ENCODE measurements at regions not wholly inside any gene's neighbourhood (a gene's known extent, or its start where the extent isn't known, plus 50 kb on each side); places are given as distances from the start of the nearest gene placed in this dataset.
"Not testable (repeated sequence)": the region's sequence is repeated elsewhere in the genome, so short reads cannot be mapped to it uniquely, and the experiment has no call there.

- H3K27ac ChIP-seq (ENCODE audit: insufficient read depth in 1 of 2, low read depth in 1 of 2, low read length in 2 of 2, poor library complexity in 1 of 2, severe bottlenecking in 2 of 2): no peak overlapping the region
- POLR2A ChIA-PET: no interaction called here
- H3K36me3 ChIP-seq (ENCODE audit: control insufficient read depth in 4 of 4, insufficient read depth in 4 of 4, low read length in 3 of 4): no peaks in the 10 kb centered on the region
- no peak overlapping the region for H3K4me3 ChIP-seq (ENCODE audit: control insufficient read depth in 1 of 7, extremely low read depth in 1 of 7, insufficient read depth in 4 of 7, low read depth in 2 of 7, low read length in 6 of 7)
- no peaks in the 10 kb centered on the region for H3K4me1 ChIP-seq (ENCODE audit: control extremely low read depth in 1 of 4, control insufficient read depth in 4 of 4, insufficient read depth in 4 of 4, low read length in 3 of 4)
- H3K27me3 ChIP-seq (replicated peaks in 2 of 5; ENCODE audit: control insufficient read depth in 4 of 5, insufficient read depth in 5 of 5, low read length in 4 of 5): no peaks in the 10 kb centered on the region
- CTCF ChIA-PET: interaction anchor here (1.0 to 1.2 kb wide), 2 partner anchors 13 to 22 kb away, joined by 3 read pairs; no protein-coding TSS in a partner anchor
- 98% methylated on average over 5 of the region's 6 CpGs for WGBS (ENCODE audit: insufficient coverage)
- H3K9me3 ChIP-seq (ENCODE audit: control extremely low read depth in 1 of 5, control insufficient read depth in 4 of 5, insufficient read depth in 2 of 5, low read depth in 1 of 5, low read length in 4 of 5): no peaks in the 10 kb centered on the region
- no peak for DNase-seq
Observed at GRCh38 chr18:59801576-59801975, 98.2 kb upstream of the PMAIP1 start.

DNA sequence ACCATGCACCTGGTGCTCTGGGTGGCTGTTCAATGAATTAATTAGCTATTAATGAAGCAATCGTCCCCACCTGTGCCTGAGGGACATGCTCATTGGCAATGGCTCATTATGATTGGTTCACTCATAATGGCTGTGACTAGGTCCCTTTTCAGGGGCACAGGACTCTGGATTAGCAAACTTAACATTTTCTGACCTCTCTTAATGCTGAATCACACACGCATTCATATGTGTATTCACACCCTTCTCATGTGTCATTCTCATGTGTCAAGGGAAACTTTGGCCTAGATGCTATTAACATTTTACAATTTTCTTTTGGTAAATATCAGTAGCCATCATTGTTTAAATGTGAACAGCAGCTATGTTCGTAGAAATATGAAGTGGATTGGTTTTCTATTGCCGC, 98.9 kb upstream of the PMAIP1 start:
- POLR2A ChIA-PET: no interaction called here
- Histone ChIP-seq H3K9me3 (ENCODE audit: control extremely low read depth in 1 of 5, control insufficient read depth in 4 of 5, insufficient read depth in 2 of 5, low read depth in 1 of 5, low read length in 4 of 5) (no peaks in the 10 kb centered on the region), H3K36me3 (ENCODE audit: control insufficient read depth in 4 of 4, insufficient read depth in 4 of 4, low read length in 3 of 4) (no peaks in the 10 kb centered on the region), H3K4me3 (ENCODE audit: control insufficient read depth in 1 of 7, extremely low read depth in 1 of 7, insufficient read depth in 4 of 7, low read depth in 2 of 7, low read length in 6 of 7) (no peak overlapping the region), H3K27me3 (replicated peaks in 2 of 5; ENCODE audit: control insufficient read depth in 4 of 5, insufficient read depth in 5 of 5, low read length in 4 of 5) (no peaks in the 10 kb centered on the region), H3K27ac (ENCODE audit: insufficient read depth in 1 of 2, low read depth in 1 of 2, low read length in 2 of 2, poor library complexity in 1 of 2, severe bottlenecking in 2 of 2) (no peak overlapping the region), H3K4me1 (ENCODE audit: control extremely low read depth in 1 of 4, control insufficient read depth in 4 of 4, insufficient read depth in 4 of 4, low read length in 3 of 4) (no peaks in the 10 kb centered on the region)
- no peak for DNase-seq
- CTCF ChIA-PET: interaction anchor here (1.2 kb wide), 2 partner anchors 15 to 23 kb away, joined by 3 to 4 read pairs; no protein-coding TSS in a partner anchor
- WGBS (ENCODE audit: insufficient coverage): 100% methylated on average over 2 of the region's 4 CpGs

DNA sequence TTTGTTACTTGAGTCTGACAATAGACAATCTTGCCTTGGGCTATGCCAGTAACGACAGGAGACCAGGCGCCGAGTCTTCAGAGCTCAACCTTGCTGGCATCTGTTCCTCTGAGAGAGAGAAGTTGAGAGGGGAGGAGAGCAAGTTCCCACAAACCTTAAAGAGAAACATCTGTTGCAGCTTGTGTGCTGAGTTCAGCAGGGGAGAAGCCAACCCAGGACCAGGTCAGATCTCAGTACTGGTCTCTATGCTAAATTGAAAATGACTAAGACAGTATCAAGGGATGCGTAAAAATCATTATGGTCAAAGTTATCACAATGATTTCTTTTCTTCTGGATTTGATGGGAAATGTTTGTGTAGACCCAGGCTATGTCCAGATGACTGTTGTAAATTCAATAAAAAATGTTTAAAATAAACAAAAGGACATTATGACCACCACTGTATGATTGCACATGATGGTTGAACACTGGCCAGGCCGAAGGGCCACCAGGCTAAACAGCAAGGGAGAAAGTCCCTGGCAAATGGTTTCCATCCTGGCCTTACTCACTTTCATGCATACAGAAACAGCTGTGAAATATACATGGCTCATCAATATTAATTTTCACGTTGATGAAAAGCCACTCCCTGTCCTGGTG, 100.3 kb upstream of the PMAIP1 start:
- no peaks in the 10 kb centered on the region for H3K27me3 ChIP-seq (replicated peaks in 2 of 5; ENCODE audit: control insufficient read depth in 4 of 5, insufficient read depth in 5 of 5, low read length in 4 of 5)
- no peaks in the 10 kb centered on the region for H3K9me3 ChIP-seq (ENCODE audit: control extremely low read depth in 1 of 5, control insufficient read depth in 4 of 5, insufficient read depth in 2 of 5, low read depth in 1 of 5, low read length in 4 of 5)
- 98% methylated on average over 6 of the region's 6 CpGs for WGBS (ENCODE audit: insufficient coverage)
- CTCF ChIA-PET: no interaction called here
- H3K4me3 ChIP-seq (ENCODE audit: control insufficient read depth in 1 of 7, extremely low read depth in 1 of 7, insufficient read depth in 4 of 7, low read depth in 2 of 7, low read length in 6 of 7): no peak overlapping the region
- POLR2A ChIA-PET: no interaction called here
- DNase-seq: no peak
- H3K27ac ChIP-seq (ENCODE audit: insufficient read depth in 1 of 2, low read depth in 1 of 2, low read length in 2 of 2, poor library complexity in 1 of 2, severe bottlenecking in 2 of 2): no peak overlapping the region
- H3K36me3 ChIP-seq (ENCODE audit: control insufficient read depth in 4 of 4, insufficient read depth in 4 of 4, low read length in 3 of 4): no peaks in the 10 kb centered on the region
- no peaks in the 10 kb centered on the region for H3K4me1 ChIP-seq (ENCODE audit: control extremely low read depth in 1 of 4, control insufficient read depth in 4 of 4, insufficient read depth in 4 of 4, low read length in 3 of 4)

DNA sequence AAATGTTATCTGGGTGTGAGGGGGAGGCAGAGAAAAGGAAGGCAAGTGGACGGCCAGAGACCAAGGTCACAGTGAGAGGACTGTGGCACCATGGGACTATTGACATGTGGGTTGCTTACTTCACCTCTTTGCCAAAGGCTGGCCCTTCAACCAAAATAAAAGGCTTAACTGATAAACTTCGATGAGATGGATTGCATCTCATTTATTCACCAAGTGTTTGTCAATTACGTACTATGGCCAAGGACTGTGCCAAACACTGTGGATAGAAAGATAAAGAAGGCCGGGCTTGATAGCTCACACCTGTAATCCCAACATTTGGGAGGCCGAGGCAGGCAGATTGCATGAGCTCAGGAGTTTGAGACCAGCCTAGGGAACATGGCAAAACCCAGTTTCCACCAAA, 98.7 kb upstream of the CCBE1 start:
- Histone ChIP-seq H3K27ac (ENCODE audit: insufficient read depth in 1 of 2, low read depth in 1 of 2, low read length in 2 of 2, poor library complexity in 1 of 2, severe bottlenecking in 2 of 2) (no peak overlapping the region), H3K27me3 (replicated peaks in 2 of 5; ENCODE audit: control insufficient read depth in 4 of 5, insufficient read depth in 5 of 5, low read length in 4 of 5) (peaks cover 0 to 2% (median 0%) of the 10 kb centered on the region in 5 experiments), H3K9me3 (ENCODE audit: control extremely low read depth in 1 of 5, control insufficient read depth in 4 of 5, insufficient read depth in 2 of 5, low read depth in 1 of 5, low read length in 4 of 5) (no peaks in the 10 kb centered on the region), H3K4me3 (ENCODE audit: control insufficient read depth in 1 of 7, extremely low read depth in 1 of 7, insufficient read depth in 4 of 7, low read depth in 2 of 7, low read length in 6 of 7) (no peak overlapping the region), H3K36me3 (ENCODE audit: control insufficient read depth in 4 of 4, insufficient read depth in 4 of 4, low read length in 3 of 4) (no peaks in the 10 kb centered on the region), H3K4me1 (ENCODE audit: control extremely low read depth in 1 of 4, control insufficient read depth in 4 of 4, insufficient read depth in 4 of 4, low read length in 3 of 4) (no peaks in the 10 kb centered on the region)
- ChIA-PET POLR2A (no interaction called here), CTCF (no interaction called here)
- 86% methylated on average over 5 of the region's 5 CpGs for WGBS (ENCODE audit: insufficient coverage)
- DNase-seq: no peak

DNA sequence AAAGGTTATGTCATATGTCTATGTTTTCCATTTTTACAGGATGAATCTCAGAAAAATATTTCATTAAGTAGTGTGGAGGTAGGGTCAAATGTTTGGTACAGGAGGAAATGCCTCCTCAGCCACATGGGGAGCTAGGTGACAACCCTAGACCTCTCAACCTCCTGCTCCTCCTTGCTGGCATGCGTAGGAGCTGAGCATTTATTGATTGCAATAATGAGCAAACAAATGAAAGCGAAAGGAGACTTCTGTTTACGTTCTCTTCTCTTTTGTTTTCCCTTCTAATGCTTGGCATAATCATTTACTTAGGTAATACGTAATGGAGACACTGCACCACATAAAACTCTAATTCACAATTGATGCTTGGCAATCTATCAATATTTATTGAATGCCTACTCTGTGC, 95.1 kb upstream of the CCBE1 start:
- POLR2A ChIA-PET: no interaction called here
- 100% methylated on average over 1 of the region's 4 CpGs for WGBS (ENCODE audit: insufficient coverage)

DNA sequence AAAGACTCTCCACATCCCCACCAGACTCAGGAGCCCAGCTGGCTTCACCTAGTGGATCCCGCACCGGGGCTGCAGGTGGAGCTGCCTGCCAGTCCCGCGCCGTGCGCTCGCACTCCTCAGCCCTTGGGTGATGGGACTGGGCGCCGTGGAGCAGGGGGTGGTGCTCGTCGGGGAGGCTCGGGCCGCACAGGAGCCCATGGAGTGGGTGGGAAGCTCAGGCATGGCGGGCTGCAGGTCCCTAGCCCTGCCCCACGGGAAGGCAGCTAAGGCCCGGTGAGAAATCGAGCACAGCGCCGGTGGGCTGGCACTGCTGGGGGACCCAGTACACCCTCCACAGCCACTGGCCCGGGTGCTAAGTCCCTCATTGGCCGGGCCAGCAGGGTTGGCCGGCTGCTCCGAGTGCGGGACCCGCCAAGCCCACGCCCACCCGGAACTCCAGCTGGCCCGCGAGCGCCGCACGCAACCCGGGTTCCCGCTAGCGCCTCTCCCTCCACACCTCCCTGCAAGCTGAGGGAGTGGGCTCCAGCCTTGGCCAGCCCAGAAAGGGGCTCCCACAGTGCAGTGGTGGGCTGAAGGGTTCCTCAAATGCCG, 93.2 kb upstream of the CCBE1 start:
- WGBS (ENCODE audit: insufficient coverage): over 99% methylated on average over 19 of the region's 36 CpGs
- H3K9me3 ChIP-seq (ENCODE audit: control extremely low read depth in 1 of 5, control insufficient read depth in 4 of 5, insufficient read depth in 2 of 5, low read depth in 1 of 5, low read length in 4 of 5); H3K36me3 ChIP-seq (ENCODE audit: control insufficient read depth in 4 of 4, insufficient read depth in 4 of 4, low read length in 3 of 4); H3K27me3 ChIP-seq (replicated peaks in 2 of 5; ENCODE audit: control insufficient read depth in 4 of 5, insufficient read depth in 5 of 5, low read length in 4 of 5); H3K27ac ChIP-seq (ENCODE audit: insufficient read depth in 1 of 2, low read depth in 1 of 2, low read length in 2 of 2, poor library complexity in 1 of 2, severe bottlenecking in 2 of 2); H3K4me1 ChIP-seq (ENCODE audit: control extremely low read depth in 1 of 4, control insufficient read depth in 4 of 4, insufficient read depth in 4 of 4, low read length in 3 of 4); H3K4me3 ChIP-seq (ENCODE audit: control insufficient read depth in 1 of 7, extremely low read depth in 1 of 7, insufficient read depth in 4 of 7, low read depth in 2 of 7, low read length in 6 of 7); DNase-seq; POLR2A ChIA-PET: not testable (repeated sequence)
- CTCF ChIA-PET: interaction anchor here (0.6 kb wide), 1 partner anchor 732 kb away, joined by 3 read pairs; no protein-coding TSS in a partner anchor

More for the DNA sequence above, 95.1 kb upstream of the CCBE1 start:
- Histone ChIP-seq H3K9me3 (ENCODE audit: control extremely low read depth in 1 of 5, control insufficient read depth in 4 of 5, insufficient read depth in 2 of 5, low read depth in 1 of 5, low read length in 4 of 5) (no peaks in the 10 kb centered on the region), H3K4me3 (ENCODE audit: control insufficient read depth in 1 of 7, extremely low read depth in 1 of 7, insufficient read depth in 4 of 7, low read depth in 2 of 7, low read length in 6 of 7) (no peak overlapping the region), H3K36me3 (ENCODE audit: control insufficient read depth in 4 of 4, insufficient read depth in 4 of 4, low read length in 3 of 4) (no peaks in the 10 kb centered on the region), H3K27me3 (replicated peaks in 2 of 5; ENCODE audit: control insufficient read depth in 4 of 5, insufficient read depth in 5 of 5, low read length in 4 of 5) (peaks cover 0 to 10% (median 2%) of the 10 kb centered on the region in 5 experiments), H3K4me1 (ENCODE audit: control extremely low read depth in 1 of 4, control insufficient read depth in 4 of 4, insufficient read depth in 4 of 4, low read length in 3 of 4) (no peaks in the 10 kb centered on the region), H3K27ac (ENCODE audit: insufficient read depth in 1 of 2, low read depth in 1 of 2, low read length in 2 of 2, poor library complexity in 1 of 2, severe bottlenecking in 2 of 2) (no peak overlapping the region)
- CTCF ChIA-PET: no interaction called here
- no peak for DNase-seq

- Histone ChIP-seq H3K36me3 (ENCODE audit: control insufficient read depth in 4 of 4, insufficient read depth in 4 of 4, low read length in 3 of 4) (no peaks in the 10 kb centered on the region), H3K4me1 (ENCODE audit: control extremely low read depth in 1 of 4, control insufficient read depth in 4 of 4, insufficient read depth in 4 of 4, low read length in 3 of 4) (no peaks in the 10 kb centered on the region), H3K9me3 (ENCODE audit: control extremely low read depth in 1 of 5, control insufficient read depth in 4 of 5, insufficient read depth in 2 of 5, low read depth in 1 of 5, low read length in 4 of 5) (no peaks in the 10 kb centered on the region), H3K27ac (ENCODE audit: insufficient read depth in 1 of 2, low read depth in 1 of 2, low read length in 2 of 2, poor library complexity in 1 of 2, severe bottlenecking in 2 of 2) (no peak overlapping the region), H3K27me3 (replicated peaks in 2 of 5; ENCODE audit: control insufficient read depth in 4 of 5, insufficient read depth in 5 of 5, low read length in 4 of 5) (peaks cover 0 to 10% (median 2%) of the 10 kb centered on the region in 5 experiments), H3K4me3 (ENCODE audit: control insufficient read depth in 1 of 7, extremely low read depth in 1 of 7, insufficient read depth in 4 of 7, low read depth in 2 of 7, low read length in 6 of 7) (no peak overlapping the region)
- POLR2A ChIA-PET: no interaction called here
- WGBS (ENCODE audit: insufficient coverage): 100% methylated on average over 1 of the region's 2 CpGs
- CTCF ChIA-PET: interaction anchor here (1.7 kb wide), 1 partner anchor 13 kb away, joined by 3 read pairs; no protein-coding TSS in a partner anchor
- DNase-seq: no peak
Observed at GRCh38 chr18:59788791-59789106, 91.5 kb upstream of the CCBE1 start.
